Thymus (tissue), 11 donors: ENCODE measurements at regions not wholly inside any gene's neighbourhood (a gene's known extent, or its start where the extent isn't known, plus 50 kb on each side); places are given as distances from the start of the nearest gene placed in this dataset.
"Not testable (repeated sequence)": the region's sequence is repeated elsewhere in the genome, so short reads cannot be mapped to it uniquely, and the experiment has no call there.

Experiments used
- DNase-seq, 9 donors: peaks; one replicate each; pipeline ENCODE4 v3.0.0-alpha.2; 2013; ENCODE audit warnings: low spot score in 9 of 9, low read depth in 6 of 9, missing footprints in 1 of 9
- H3K27ac ChIP-seq, 2 donors: one replicate each; pipeline ENCODE4 v1.5.1; 2013; ENCODE audit warnings: control low read depth in 1 of 2, low read depth in 1 of 2, low read length in 1 of 2, mild to moderate bottlenecking in 1 of 2, moderate library complexity in 1 of 2
- H3K27me3 ChIP-seq, 2 donors: one replicate each; pipeline ENCODE4 v1.5.1; 2013; ENCODE audit warnings: low read length in 1 of 2; ENCODE audit not compliant: control insufficient read depth in 2 of 2, insufficient read depth in 1 of 2
- H3K36me3 ChIP-seq, 2 donors: one replicate each; pipeline ENCODE4 v1.5.1; 2013; ENCODE audit warnings: low read length in 1 of 2, mild to moderate bottlenecking in 1 of 2, moderate library complexity in 1 of 2; ENCODE audit not compliant: control insufficient read depth in 2 of 2, insufficient read depth in 2 of 2
- H3K4me1 ChIP-seq, 2 donors: one replicate each; pipeline ENCODE4 v1.5.1; 2013; ENCODE audit warnings: low read length in 2 of 2; ENCODE audit not compliant: control insufficient read depth in 2 of 2, insufficient read depth in 2 of 2
- H3K4me3 ChIP-seq, 2 donors: one replicate each; pipeline ENCODE4 v1.5.1; 2013; ENCODE audit warnings: low read length in 2 of 2, control low read depth in 1 of 2, mild to moderate bottlenecking in 1 of 2
- H3K9me3 ChIP-seq, 2 donors: one replicate each; pipeline ENCODE4 v1.5.1; 2013; ENCODE audit warnings: low read length in 1 of 2, mild to moderate bottlenecking in 1 of 2; ENCODE audit not compliant: control insufficient read depth in 2 of 2, insufficient read depth in 1 of 2
- WGBS: extraction: QIAGEN DNeasy Blood & Tissue Kit; methylation state at CpG from one replicate; pipeline ENCODE4 v1.1.7; 2013; 5-methylcytosine and 5-hydroxymethylcytosine counted together
- donor health status: healthy.

DNA sequence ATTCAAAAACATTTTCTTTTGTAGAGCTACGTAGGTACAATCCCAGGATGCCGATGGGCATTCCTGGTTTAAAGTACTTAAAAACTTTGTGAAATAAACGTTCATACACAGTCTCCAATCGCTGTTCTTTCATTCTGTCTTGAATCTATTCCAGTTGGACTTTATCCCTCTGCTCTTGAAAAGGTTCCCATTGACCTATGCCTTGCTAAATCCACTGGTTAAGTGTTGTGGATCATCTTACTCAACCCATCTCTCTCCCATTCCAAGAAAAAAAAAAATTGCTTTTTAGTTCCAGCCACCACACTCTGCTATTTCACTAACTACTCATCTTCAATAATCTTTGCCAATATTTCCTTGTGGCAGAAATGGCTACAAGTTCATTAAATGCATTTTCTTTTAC, 542.3 kb upstream of the GRIA3 start:
- no peak overlapping the region for H3K27ac ChIP-seq
- H3K9me3 ChIP-seq = no peaks in the 10 kb centered on the region
- no peak overlapping the region for H3K4me3 ChIP-seq
- 89% methylated on average over 4 of the region's 4 CpGs for WGBS
- no peaks in the 10 kb centered on the region for H3K27me3 ChIP-seq
- no peaks in the 10 kb centered on the region for H3K36me3 ChIP-seq
- H3K4me1 ChIP-seq = no peaks in the 10 kb centered on the region
- no peak for DNase-seq

DNA sequence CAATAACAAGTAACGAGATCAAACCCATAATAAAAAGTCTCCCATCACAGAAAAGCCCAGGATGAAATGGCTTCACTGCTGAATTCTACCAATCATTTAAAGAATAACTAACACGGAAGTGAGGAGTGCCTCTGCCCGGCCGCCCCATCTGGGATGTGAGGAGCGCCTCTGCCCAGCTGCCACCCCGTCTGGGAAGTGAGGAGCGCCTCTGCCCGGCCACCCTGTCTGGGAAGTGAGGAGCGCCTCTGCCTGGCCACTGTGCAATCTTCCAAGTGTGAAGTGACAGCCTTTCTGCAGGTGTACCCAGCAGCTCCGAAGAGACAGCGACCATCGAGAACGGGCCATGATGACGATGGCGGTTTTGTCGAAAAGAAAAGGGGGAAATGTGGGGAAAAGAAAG, 528.8 kb upstream of the GRIA3 start:
- not testable (repeated sequence) for H3K27ac ChIP-seq, H3K36me3 ChIP-seq, H3K27me3 ChIP-seq, H3K4me3 ChIP-seq, H3K4me1 ChIP-seq, H3K9me3 ChIP-seq, DNase-seq
- WGBS = 92% methylated on average over 16 of the region's 16 CpGs

DNA sequence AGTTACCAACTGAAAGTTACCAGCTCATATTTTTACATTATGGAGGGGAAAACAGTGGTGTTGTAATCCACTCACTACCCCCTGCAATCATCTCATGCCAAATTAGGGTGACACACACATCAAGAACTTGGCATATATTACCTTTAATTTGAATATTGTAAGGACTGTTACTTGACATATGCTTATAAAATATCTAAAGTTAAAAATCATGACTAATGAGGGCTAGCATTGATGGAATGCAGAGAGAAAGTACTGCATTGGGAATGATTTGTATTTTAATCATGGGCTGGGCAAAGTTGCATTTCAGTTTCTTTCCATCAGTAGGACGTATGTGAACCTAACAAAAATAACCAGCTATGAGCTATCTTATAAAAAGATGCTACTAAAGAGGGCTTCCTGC, 517.5 kb upstream of the GRIA3 start:
- no peaks in the 10 kb centered on the region for H3K36me3 ChIP-seq
- H3K4me1 ChIP-seq = no peaks in the 10 kb centered on the region
- no peaks in the 10 kb centered on the region for H3K9me3 ChIP-seq
- WGBS = 90% methylated on average over 1 of the region's 1 CpG
- H3K27ac ChIP-seq = no peak overlapping the region
- H3K4me3 ChIP-seq = no peak overlapping the region
- no peaks in the 10 kb centered on the region for H3K27me3 ChIP-seq
- DNase-seq = no peak

DNA sequence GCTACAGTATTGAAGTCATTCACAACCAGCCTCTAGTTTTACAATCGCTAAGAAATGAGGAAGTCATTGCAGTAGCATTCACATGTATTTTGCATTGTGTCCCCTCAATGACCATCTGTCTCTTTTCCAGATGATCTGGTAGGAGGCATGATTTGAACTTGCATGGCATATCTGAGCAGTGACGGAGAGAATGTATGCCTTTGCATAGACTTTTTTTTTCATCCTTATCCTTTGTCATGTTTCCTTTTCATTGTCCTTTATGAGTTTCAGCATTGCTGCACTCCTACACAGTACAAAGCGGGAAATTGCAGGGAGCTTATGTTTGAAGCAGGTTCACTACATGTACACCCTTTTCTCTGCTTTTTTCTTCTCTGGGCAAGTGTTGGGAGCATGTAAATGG, 516.4 kb upstream of the GRIA3 start:
- Histone ChIP-seq H3K9me3 (no peaks in the 10 kb centered on the region), H3K27me3 (no peaks in the 10 kb centered on the region), H3K4me1 (no peaks in the 10 kb centered on the region), H3K36me3 (no peaks in the 10 kb centered on the region), H3K4me3 (no peak overlapping the region), H3K27ac (no peak overlapping the region)
- WGBS = 80% methylated on average over 3 of the region's 3 CpGs
- DNase-seq = no peak

DNA sequence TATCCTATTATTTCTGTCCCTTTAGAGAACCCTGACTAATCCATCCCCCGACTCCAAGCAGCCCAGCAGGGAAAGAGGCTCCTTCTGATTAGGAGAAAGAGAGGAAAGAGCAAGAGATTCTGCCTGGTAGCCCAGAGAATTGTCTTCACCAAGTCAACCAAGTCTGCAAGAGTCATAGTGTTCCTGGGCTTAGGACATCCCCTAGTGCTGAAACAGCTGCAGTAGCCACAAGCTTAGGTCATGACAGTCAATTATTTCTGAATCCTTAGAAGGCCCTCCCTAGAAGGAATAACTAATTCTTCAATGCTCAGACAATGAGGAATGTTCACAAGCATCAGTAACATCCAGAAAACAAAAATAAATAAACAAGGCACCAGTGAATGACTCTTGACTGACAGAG, 480.3 kb upstream of the GRIA3 start:
- DNase-seq = no peak
- no peaks in the 10 kb centered on the region for H3K4me1 ChIP-seq
- peaks cover 0 to 6% of the 10 kb centered on the region in 2 donors for H3K9me3 ChIP-seq
- H3K4me3 ChIP-seq = no peak overlapping the region
- H3K27ac ChIP-seq = no peak overlapping the region
- no peaks in the 10 kb centered on the region for H3K27me3 ChIP-seq
- no peaks in the 10 kb centered on the region for H3K36me3 ChIP-seq
- WGBS = 89% methylated on average over 1 of the region's 1 CpG

DNA sequence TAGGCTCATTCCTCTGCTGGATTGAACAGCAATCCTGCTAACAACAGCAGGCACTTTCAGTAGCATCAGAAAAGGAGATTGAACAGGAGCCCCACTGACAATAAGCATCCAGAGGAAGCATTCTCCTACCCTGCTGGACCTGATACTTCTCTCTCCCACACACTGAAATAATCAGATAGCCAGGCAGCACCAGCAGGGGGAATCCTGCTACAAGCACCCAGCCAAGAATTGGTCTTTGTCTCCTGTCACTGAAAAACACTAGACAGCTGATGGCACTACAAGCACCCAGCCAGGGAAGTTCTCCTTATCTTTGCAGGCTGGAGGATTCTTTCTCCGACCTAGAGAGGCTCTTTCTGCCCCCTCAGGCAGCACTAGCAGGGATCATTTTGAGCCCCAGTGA, 444.3 kb upstream of the GRIA3 start:
- no peaks in the 10 kb centered on the region for H3K4me1 ChIP-seq
- DNase-seq = no peak
- no peak overlapping the region for H3K27ac ChIP-seq
- WGBS = 41% methylated on average over 1 of the region's 1 CpG
- H3K27me3 ChIP-seq = no peaks in the 10 kb centered on the region
- no peaks in the 10 kb centered on the region for H3K9me3 ChIP-seq
- H3K36me3 ChIP-seq = no peaks in the 10 kb centered on the region
- H3K4me3 ChIP-seq = no peak overlapping the region

DNA sequence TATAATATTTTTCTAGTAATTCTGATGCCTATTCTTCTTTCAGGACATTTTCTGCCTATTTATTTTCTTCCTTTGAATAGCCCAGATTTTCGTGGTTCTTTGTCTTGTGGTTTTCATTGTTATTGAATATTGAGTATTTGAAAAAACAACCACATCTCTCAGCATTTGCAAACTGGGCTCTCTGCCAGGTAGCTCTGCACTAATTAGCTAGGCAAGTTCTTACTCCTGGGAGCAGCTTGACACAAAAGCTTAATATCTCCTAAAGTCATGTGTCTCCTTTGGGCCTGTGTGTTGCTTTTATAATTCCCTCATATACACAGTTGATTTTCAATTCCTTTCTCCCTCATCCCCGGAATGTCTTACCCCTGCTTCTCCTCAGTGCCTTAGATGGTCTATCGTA, 413.5 kb upstream of the GRIA3 start:
- no peak for DNase-seq
- Histone ChIP-seq H3K4me1 (no peaks in the 10 kb centered on the region), H3K9me3 (no peaks in the 10 kb centered on the region), H3K4me3 (no peak overlapping the region), H3K27ac (no peak overlapping the region), H3K36me3 (no peaks in the 10 kb centered on the region), H3K27me3 (no peaks in the 10 kb centered on the region)
- WGBS = 77% methylated on average over 3 of the region's 3 CpGs

DNA sequence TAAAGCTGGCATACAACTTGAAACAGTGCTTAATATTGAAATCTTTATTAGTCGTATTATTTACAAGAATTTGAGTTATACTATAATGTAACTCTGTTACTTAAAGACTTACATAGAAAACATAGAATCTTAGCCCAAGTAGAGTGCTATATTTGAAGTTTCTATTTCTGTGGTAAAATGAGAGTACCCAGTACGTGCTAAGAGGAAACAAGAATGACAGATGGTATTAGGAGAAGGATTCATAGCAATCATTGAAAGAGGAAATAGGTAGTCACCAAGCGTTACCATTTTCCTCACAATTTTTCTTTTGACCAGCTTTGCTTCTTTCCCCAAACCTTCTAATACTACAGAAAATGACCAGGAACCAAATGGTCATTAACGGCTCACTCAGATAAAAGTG, 412.1 kb upstream of the GRIA3 start:
- H3K4me1 ChIP-seq = no peaks in the 10 kb centered on the region
- WGBS = 58% methylated on average over 4 of the region's 4 CpGs
- no peaks in the 10 kb centered on the region for H3K27me3 ChIP-seq
- H3K9me3 ChIP-seq = no peaks in the 10 kb centered on the region
- no peak overlapping the region for H3K4me3 ChIP-seq
- no peak for DNase-seq
- no peaks in the 10 kb centered on the region for H3K36me3 ChIP-seq
- no peak overlapping the region for H3K27ac ChIP-seq

DNA sequence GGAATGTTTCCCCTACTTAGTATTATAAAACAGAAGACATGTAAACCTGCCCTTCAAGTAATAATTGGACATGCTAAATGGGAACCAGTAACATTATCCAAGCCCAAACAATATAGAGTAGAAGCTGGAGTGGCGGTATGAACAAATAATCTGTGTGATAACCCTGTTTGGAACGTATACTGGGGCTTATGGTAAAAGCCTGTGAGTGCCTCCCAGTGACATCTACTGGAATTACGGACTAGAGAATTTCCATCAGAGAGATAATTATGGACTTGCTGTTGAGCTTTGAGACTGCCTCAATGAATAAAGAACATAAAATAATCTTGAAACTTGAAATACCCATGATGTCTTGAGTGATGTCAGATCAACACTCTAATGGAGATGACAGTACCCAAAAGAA, 406.3 kb upstream of the GRIA3 start:
- 85% methylated on average over 3 of the region's 3 CpGs for WGBS
- H3K36me3 ChIP-seq = no peaks in the 10 kb centered on the region
- H3K27me3 ChIP-seq = no peaks in the 10 kb centered on the region
- H3K4me3 ChIP-seq = no peak overlapping the region
- no peak for DNase-seq
- H3K4me1 ChIP-seq = no peaks in the 10 kb centered on the region
- H3K9me3 ChIP-seq = no peaks in the 10 kb centered on the region
- no peak overlapping the region for H3K27ac ChIP-seq

DNA sequence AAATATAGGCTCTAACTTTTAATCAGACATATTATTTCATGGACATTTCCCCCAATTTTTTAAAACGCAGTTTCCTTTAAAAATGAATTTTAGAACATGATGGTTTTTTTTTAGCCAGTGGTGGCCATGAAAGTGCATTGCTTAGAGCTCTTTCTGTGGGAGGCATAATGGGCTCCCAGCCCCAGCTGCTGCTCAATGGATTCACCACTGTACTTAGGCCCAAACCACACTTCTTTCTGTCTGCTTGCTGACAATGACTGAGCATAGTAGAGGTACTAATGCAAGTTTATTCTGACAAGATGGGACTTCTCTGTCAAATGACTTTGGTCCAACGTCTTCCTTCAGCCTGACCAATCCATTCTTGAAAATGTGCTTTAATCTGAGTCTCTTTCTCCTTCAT, 400.2 kb upstream of the GRIA3 start:
- DNase-seq = no peak
- Histone ChIP-seq H3K4me1 (no peaks in the 10 kb centered on the region), H3K27ac (no peak overlapping the region), H3K9me3 (no peaks in the 10 kb centered on the region), H3K4me3 (no peak overlapping the region), H3K36me3 (no peaks in the 10 kb centered on the region), H3K27me3 (no peaks in the 10 kb centered on the region)
- 73% methylated on average over 2 of the region's 2 CpGs for WGBS
